Activated gamma-delta T cell treated with Interleukin-2 at 50 U/mL for 16 hours (primary cell): ENCODE measurements at regions not wholly inside any gene's neighbourhood (a gene's known extent, or its start where the extent isn't known, plus 50 kb on each side); places are given as distances from the start of the nearest gene placed in this dataset.

Experiments used
- DNase-seq: peaks from one replicate; pipeline ENCODE4 v3.0.0-alpha.2; 2020

- DNase-seq, result no peak
Measured at GRCh38 chr2:16161768-16162490, 221.6 kb downstream of the MYCN start.

DNA sequence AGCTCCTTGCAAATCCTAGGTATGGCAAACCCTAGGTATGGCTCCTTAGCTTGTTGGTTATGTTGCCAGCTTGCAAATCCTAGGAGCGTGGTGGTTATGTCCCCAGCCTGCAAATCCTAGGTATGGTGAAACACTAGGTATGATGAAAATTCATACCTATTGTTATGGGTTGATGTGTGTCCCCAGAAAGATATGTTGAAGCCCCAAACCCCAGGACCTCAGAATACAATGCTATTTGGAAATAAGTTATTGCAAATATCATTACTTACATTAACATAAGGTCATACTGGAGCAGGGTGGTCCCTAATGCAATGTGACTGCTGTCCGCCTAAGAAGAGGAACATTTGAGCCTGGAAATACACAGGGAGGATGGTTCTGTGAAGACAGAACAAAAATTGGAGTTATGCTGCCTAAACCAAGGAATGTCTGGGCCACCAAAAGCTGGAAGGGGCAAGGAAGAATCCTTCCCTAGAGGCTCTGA is 220.8 kb downstream of the MYCN start:
- DNase-seq, result no peak

GRCh38 chr2:16160281-16161084 is 220.1 kb downstream of the MYCN start:
- no peak for DNase-seq

- DNase-seq, result no peak
Measured at GRCh38 chr2:16156411-16156810, 216.1 kb downstream of the MYCN start.

DNA sequence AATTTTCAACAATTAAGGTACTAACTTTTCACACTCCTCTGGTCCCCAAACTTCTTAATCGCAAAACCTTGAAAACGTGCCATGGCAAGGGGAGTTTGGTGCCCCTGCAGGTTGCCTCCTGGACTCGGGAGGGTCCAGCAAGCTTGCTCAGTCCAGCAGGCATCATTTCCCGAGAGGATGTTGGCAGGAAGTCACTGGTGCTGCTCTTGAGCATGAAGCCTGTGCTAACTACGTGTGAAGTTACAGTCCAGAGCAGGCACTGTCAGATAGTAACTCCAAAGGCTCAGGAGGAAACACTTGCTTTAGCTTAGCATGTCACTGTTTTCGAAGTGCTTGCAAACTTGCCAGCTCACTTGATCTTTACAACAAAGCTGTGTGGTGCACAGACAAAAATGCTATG is 215.4 kb downstream of the MYCN start:
- no peak for DNase-seq

DNA sequence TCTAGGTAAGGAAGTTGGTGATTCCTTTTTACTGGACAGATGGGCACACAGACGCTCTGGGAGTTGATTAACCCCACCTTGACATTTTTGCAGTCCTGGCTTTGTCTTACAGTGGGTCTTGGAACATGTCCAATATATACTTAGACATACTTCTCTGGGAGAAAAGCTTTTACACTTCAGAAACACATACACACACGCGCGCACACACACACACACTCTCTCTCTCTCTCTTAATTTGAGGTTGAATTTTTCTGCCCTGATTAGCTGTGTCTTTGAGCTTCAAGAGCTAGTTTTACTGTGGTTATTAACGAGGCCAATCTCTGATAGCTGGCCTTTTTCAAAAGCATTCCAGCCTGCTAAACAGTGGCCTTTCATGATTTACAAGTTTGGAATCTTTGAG is 215.0 kb downstream of the MYCN start:
- DNase-seq, result no peak

DNA sequence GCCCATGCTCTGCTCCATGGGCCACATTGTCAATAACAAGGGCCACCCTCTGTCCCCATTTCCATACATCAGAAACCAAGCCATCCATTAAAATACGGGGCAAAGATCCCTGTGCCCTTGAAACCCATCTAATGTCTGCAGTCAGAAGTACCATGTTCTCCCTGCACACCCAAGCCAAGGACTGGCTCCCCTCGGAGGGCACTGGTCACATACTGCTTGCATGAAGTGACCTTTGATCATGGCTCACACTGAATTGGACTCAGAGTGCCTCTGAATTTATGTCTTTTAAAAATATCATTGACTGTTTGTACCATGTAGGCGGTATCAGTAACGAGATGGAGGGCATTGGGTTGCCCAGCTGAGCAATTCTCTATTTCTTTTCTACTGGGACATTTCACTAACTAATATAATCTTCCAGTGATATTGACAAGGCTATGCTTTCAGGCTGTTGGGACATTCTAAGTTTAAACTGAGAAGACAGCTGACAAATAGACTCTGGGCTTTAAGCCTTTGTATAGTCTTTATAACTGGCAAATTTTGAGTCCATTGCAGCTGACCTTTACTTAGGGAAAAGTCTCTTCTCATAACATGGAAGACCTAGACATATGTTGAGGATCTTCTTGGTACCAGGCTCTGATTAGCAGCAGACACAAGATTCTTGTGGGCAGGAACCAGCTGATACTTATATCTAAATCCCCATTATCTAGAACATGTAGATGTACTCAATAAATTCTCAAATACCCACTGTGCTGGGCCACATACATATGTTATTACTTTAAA is 214.3 kb downstream of the MYCN start:
- DNase-seq, result no peak

DNA sequence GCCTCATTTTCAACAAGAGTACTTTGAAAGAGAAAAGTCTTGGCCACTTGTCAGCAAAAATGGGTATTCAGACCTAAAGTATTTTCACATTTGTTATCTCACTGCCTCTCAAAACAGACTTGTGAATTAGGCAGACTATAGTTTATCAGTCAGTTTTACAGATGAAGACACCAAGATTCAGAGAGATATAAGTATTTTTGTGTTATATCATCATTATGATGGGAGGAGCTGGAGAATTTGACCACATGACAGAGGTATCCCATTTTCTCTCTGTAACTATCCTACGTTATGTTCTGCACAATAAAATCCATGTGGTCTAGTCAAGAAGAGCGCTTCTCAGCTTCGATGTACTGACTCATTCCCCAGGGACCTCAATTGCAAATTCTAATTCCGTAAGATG is 213.7 kb downstream of the MYCN start:
- no peak for DNase-seq

GRCh38 chr2:16153754-16154035 is 213.3 kb downstream of the MYCN start:
- no peak for DNase-seq

- DNase-seq, result no peak
Measured at GRCh38 chr2:16152928-16153753, 212.8 kb downstream of the MYCN start.

DNA sequence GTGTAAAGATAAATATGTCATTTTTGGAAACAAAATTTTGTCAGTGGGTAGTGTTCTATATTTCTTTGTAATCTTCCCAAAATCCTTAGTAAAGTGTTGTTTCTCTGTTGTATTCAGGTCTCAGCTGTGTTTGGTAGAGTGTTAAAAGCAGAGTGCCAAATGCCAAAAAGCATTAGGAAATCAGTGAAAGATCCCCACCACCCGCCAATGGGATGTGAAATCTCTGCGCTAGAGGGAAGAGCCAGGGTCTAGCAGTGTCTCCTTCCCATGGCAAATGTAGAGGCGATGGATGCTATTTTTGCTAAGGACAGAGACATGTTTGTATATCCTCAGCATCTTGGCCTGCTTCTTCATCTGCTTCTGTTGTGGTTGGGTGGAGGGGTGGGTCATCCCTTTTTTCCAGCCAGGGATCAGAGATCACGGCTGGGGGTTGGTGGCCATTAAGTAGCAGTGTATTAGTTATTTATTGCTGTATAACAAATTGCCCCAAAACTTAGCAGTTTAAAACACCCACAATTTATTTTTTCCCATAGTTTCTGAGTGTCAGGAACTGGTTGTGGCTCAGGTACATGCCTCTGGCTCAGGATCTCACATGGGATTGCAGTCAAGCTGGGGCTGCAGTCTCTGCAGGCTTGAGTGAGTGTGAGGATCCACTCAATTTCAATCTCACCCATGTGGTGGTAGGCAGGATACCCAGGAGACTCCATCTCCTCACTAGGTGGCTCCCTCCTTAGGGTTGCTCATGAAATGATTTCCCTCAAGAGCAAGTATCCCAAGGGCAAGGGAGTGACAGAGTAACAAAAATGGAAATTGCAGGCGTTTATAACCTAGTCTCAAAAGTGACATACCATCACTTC is 211.9 kb downstream of the MYCN start:
- no peak for DNase-seq

- DNase-seq, result no peak
Measured at GRCh38 chr2:16151651-16152050, 211.3 kb downstream of the MYCN start.

- no peak for DNase-seq
Measured at GRCh38 chr2:16151281-16151570, 210.9 kb downstream of the MYCN start.

GRCh38 chr2:16150456-16151280 is 210.3 kb downstream of the MYCN start:
- no peak for DNase-seq

DNA sequence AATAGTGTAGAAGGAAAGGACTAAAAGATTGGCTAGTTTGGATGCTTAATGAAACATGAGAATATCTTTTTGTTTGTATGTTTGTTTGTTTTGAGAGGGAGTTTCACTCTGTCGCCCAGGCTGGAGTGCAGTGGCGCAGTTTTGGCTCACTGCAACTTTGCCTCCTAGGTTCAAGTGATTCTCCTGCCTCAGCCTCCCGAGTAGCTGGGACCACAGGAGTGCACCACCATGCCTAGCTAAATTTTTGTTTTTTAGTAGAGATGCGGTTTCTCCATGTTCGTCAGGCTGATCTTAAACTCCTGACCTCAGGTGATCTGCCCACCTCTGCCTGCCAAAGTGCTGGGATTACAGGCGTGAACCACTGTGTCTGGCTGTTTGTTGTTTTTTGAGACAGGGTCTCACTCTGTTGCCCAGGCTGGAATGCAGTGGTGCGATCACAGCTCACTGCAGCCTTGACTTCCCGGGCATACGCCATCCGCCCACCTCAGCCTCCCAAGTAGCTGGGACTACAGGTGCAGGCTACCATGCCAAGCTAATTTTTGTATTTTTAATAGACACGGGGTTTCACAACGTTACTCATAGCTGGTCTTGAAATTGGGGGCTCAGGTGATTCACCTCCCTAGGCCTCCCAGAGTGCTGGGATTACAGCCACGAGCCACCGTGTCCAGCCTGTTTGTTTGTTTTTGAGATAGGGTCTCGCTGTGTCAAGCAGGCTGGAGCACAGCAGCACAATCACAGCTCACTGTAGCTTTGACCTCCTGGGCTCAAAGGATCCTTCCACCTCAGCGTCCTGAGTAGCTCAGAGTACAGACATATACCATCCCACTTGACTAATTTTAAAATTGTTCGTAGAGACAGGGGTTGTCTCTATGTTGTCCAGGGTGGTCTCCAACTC is 209.2 kb downstream of the MYCN start:
- no peak for DNase-seq

- DNase-seq, result no peak
Measured at GRCh38 chr2:16148632-16149348, 208.4 kb downstream of the MYCN start.

GRCh38 chr2:16142383-16143361 is 202.3 kb downstream of the MYCN start:
- DNase-seq, result no peak

- DNase-seq, result no peak
Measured at GRCh38 chr2:16141641-16141921, 201.2 kb downstream of the MYCN start.
